ENCODE measurements at regions not wholly inside any gene's neighbourhood (a gene's known extent, or its start where the extent isn't known, plus 50 kb on each side); places are given as distances from the start of the nearest gene placed in this dataset.

GRCh38 chr13:109858319-109858718 is 71.9 kb upstream of the IRS2 start:
- Histone ChIP-seq H4K5ac (ENCODE audit: insufficient read length, low read depth, low read length) (no peak overlapping the region), H2BK120ac (ENCODE audit: low read depth, low read length, poor library complexity, severe bottlenecking) (no peak overlapping the region), H3K9me3 (ENCODE audit: control insufficient read depth, low read depth, low read length) (no peaks in the 10 kb centered on the region), H2BK15ac (ENCODE audit: low read depth, low read length) (no peak overlapping the region), H3T11ph (ENCODE audit: low read length) (no peak overlapping the region), H3K27me3 (ENCODE audit: insufficient read depth, low read length) (no peaks in the 10 kb centered on the region), H4K20me1 (ENCODE audit: control insufficient read depth, insufficient read depth, insufficient read length) (no peaks in the 10 kb centered on the region), H3K23ac (ENCODE audit: insufficient read length, low read depth, low read length) (no peak overlapping the region), H3K9ac (ENCODE audit: extremely low read depth, insufficient read length, low read length) (no peak overlapping the region), H3K4ac (ENCODE audit: low read depth, low read length) (no peak overlapping the region), H3K4me1 (ENCODE audit: insufficient read depth, low read length) (peaks cover 3% of the 10 kb centered on the region; the same call in 1 of the 2 replicates), H2BK12ac (ENCODE audit: insufficient read length, low read depth, low read length) (no peak overlapping the region), H4K8ac (replicated peaks; ENCODE audit: insufficient read length, low read depth, low read length) (no peak overlapping the region), H4K91ac (ENCODE audit: insufficient read length, low read depth, low read length) (no peak overlapping the region), H2AK5ac (ENCODE audit: insufficient read length, low read length) (no peak overlapping the region), H2AFZ (ENCODE audit: low read length) (no peak overlapping the region), H2BK20ac (ENCODE audit: low read depth, low read length, poor library complexity, severe bottlenecking) (no peak overlapping the region), H3K56ac (ENCODE audit: insufficient read length, low read depth, low read length) (no peak overlapping the region), H3K79me2 (ENCODE audit: insufficient read depth, low read length) (no peaks in the 10 kb centered on the region), H3K14ac (ENCODE audit: insufficient read depth, low read length) (no peak overlapping the region), H3K23me2 (ENCODE audit: insufficient read length, low read depth, low read length, poor library complexity, severe bottlenecking) (no peaks in the 10 kb centered on the region), H3K79me1 (ENCODE audit: insufficient read depth, low read depth, low read length, poor library complexity, severe bottlenecking) (no peaks in the 10 kb centered on the region), H2BK5ac (ENCODE audit: insufficient read length, low read length) (no peak overlapping the region), H3K27ac (ENCODE audit: insufficient read length, low read depth, low read length) (no peak overlapping the region), H3K18ac (ENCODE audit: insufficient read length, low read depth, low read length) (no peak overlapping the region), H3K4me2 (ENCODE audit: insufficient read depth, insufficient read length, low read length) (no peak overlapping the region)
- H3K27me3 Mint-ChIP-seq (ENCODE audit: low read depth), result no peaks in the 10 kb centered on the region; the same call in 1 of the 2 replicates
- peaks cover 22 to 25% of the 10 kb centered on the region in 2 experiments for H3K4me1 Mint-ChIP-seq
- no peaks in the 10 kb centered on the region for H3K36me3 Mint-ChIP-seq (ENCODE audit: insufficient read depth in 1 of 3, low read depth in 3 of 3)
- TF ChIP-seq, protein P1, sequence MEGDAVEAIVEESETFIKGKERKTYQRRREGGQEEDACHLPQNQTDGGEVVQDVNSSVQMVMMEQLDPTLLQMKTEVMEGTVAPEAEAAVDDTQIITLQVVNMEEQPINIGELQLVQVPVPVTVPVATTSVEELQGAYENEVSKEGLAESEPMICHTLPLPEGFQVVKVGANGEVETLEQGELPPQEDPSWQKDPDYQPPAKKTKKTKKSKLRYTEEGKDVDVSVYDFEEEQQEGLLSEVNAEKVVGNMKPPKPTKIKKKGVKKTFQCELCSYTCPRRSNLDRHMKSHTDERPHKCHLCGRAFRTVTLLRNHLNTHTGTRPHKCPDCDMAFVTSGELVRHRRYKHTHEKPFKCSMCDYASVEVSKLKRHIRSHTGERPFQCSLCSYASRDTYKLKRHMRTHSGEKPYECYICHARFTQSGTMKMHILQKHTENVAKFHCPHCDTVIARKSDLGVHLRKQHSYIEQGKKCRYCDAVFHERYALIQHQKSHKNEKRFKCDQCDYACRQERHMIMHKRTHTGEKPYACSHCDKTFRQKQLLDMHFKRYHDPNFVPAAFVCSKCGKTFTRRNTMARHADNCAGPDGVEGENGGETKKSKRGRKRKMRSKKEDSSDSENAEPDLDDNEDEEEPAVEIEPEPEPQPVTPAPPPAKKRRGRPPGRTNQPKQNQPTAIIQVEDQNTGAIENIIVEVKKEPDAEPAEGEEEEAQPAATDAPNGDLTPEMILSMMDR (conservative IDR thresholded peaks at IDR 0.05), result no peak
- H3K27ac Mint-ChIP-seq, result no peak overlapping the region
- DNase-seq, result no peak
- no peak overlapping the region for H3K4me3 Mint-ChIP-seq
- WGBS (ENCODE audit: extremely low coverage, insufficient read length, low lambda C conversion rate), result no CpG with 5 or more reads among the region's 7 CpGs
- H3K9me3 Mint-ChIP-seq, result no peaks in the 10 kb centered on the region
